NB4 (cell line): ENCODE measurements at regions not wholly inside any gene's neighbourhood (a gene's known extent, or its start where the extent isn't known, plus 50 kb on each side); places are given as distances from the start of the nearest gene placed in this dataset.

Experiments
- CTCF ChIP-seq: IDR thresholded peaks from one replicate; pipeline ENCODE4 v1.5.1; 2012; ENCODE audit warnings: low read depth, low read length
- MYC ChIP-seq: IDR thresholded peaks from 2 replicates; pipeline ENCODE4 v1.6.1; 2011; ENCODE audit warnings: low read depth, low read length
- POLR2A ChIP-seq: IDR thresholded peaks from 2 replicates; pipeline ENCODE4 v1.6.1; 2011; ENCODE audit warnings: mild to moderate bottlenecking; ENCODE audit not compliant: insufficient read length; ENCODE audit errors: extremely low read depth
- TF ChIP-seq, protein P1 (sequence below): IDR thresholded peaks from 2 replicates; pipeline ENCODE4 v1.6.1; 2011; ENCODE audit warnings: low read depth, low read length

DNA sequence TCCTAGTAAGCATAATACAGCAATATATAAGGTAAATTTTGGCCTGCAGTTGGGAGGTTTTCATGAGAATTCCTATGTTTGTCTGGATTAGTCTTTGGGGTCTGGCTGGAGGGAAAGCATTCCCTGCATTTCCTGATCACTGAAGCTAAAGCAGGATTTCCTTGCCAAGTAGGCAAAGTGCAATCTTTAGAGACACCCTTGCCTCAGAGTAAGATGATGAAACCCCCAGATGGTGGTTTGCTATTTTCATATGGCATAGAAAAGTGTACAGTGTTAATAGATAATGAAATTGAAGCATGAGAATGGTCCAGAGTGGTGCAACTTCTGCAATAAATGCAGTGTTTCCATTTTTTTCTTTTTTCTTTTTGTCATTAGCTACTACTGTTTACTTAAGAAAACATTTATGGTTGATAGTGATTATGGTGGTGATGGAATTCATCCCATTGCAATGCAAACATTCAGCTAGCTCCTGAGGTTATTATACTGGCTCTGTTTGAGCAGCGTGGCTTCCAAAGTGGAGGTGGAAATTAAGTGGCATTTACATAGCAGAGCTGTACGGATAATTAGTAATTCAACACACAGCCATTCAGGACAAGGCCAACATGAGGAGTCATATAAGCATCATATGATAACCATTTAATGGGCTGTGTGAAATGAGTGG is 276.3 kb downstream of the DUSP6 start:
- no peak for TF ChIP-seq CTCF
- no peak for TF ChIP-seq POLR2A
- TF ChIP-seq, protein P1, sequence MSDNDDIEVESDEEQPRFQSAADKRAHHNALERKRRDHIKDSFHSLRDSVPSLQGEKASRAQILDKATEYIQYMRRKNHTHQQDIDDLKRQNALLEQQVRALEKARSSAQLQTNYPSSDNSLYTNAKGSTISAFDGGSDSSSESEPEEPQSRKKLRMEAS: no peak
- no peak for TF ChIP-seq MYC
